SHP77 treated with DMSO at 0.1 percent for 48 hours (cell line): ENCODE measurements at regions not wholly inside any gene's neighbourhood (a gene's known extent, or its start where the extent isn't known, plus 50 kb on each side); places are given as distances from the start of the nearest gene placed in this dataset.

Experiments
- DNase-seq: peaks from one replicate; lab custom pipeline; 2025; lab: John Stamatoyannopoulos, UW

DNA sequence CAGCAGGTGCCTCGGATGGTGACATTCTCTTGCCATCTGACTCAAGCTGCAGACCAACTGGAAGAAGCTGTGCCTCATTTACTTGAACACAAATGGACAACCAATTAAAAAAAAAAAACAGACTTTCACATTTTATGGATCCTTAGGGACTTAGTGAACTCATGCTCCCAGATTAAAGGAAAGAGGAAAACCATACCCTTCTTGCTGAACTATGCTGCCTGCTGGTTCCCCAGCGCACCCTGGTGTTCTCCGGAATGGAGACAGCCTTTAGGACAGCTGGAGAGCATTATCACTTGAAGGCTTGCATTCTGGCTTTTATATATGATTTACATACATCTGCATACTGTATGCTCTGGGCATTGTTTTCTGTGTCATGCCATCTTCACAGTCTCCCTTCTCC lies 370.7 kb downstream of the SLC4A3 start:
- DNase-seq, result no peak

GRCh38 chr2:219998714-219999227 lies 371.3 kb downstream of the SLC4A3 start:
- no peak for DNase-seq

- DNase-seq, result no peak
Measured at GRCh38 chr2:220000080-220000479, 372.6 kb downstream of the SLC4A3 start.

DNA sequence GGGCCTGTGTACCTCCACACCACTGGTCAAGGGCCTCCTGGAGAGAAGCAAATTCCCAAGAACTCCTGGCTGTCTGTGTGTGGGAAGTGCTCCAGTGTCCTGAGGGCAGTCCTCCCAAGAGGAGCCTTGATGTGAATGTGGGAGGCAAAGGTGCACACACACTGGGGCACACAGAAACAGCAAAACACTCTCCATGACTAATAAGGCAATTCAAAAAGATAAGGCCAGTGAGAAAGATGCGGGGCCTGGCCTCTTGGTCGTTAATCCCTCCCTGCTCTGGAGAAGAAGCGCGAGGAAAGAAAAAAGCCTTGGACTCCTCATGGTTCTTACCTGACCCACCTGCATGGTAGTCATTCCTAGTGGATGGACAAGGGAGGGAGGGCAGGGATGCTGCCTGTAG lies 373.2 kb downstream of the SLC4A3 start:
- DNase-seq, result no peak

DNA sequence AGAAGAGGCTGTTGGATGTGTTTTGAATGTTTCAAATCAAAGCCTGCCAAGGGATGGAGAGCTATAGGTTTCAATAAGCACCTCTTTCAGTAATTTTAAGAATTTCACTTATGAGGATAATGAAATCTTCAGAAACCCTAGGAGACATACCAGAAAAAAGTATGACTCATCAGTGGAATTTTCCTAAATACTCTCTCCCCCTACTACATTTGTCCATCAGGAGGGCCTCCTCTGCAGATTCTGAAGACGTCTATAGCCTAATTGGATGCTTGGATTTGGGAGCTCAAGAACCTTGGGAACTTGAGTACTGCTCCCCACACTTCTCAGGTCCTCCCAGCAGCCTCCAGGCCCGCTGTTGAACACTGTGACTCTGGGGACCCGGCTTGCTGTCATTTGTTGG lies 374.3 kb downstream of the SLC4A3 start:
- no peak for DNase-seq

DNA sequence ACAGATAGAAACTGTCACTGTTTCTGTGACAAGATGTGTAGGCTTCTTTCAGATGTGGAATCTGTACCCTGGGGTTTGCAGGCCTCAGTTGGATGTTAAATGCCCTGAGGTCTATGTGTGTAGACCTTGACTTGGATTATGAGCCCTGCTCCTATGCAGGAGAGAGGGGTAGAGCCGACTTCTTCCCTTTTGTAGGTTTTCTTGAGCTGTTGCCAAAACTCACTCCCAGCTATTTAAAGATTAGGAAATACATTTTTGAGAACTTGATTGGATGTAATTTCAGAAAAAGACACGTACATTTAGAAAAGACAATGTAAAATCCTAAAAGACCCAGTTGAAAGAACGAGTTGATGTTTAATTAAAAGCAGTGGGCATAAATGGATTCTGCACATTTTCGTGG lies 374.8 kb downstream of the SLC4A3 start:
- DNase-seq, result no peak

DNA sequence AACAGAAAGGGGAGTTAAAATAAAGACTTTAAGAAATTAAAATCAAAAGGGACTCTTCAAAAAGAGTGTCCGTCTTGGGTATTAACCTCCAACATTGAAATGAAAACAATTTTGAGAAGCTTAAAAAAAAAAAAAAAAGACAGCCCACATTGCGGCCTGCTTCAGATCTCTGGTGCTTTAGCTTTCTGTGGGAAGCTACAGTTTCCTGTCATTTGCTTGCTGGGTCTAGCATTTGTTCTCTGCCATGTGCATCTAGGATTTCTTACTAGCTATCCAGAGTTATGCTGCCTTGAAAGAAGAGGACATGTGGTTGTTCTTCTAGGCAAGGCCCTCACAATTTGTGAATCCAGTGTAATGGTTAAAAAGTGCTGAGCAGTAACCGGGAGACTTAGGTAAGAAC lies 375.3 kb downstream of the SLC4A3 start:
- no peak for DNase-seq

DNA sequence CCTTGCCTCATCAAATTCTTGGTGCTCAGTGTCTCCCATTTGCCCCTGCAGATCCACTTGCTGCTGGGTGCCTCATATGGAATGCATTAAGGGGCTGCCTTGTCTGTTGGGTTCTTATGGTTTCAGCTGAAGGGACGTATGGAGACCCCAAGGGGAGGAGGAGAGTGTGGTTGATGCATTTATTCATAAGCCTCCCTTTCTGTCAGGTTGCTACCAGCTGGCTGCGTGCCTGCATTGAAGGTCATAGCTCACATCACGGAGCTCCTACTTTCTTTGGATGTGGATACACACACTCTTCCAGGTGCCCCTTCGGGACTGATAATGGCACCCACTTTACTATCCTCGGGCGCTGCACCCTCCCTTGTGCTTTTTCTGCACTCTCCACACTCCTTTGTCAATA lies 377.9 kb downstream of the SLC4A3 start:
- no peak for DNase-seq

DNA sequence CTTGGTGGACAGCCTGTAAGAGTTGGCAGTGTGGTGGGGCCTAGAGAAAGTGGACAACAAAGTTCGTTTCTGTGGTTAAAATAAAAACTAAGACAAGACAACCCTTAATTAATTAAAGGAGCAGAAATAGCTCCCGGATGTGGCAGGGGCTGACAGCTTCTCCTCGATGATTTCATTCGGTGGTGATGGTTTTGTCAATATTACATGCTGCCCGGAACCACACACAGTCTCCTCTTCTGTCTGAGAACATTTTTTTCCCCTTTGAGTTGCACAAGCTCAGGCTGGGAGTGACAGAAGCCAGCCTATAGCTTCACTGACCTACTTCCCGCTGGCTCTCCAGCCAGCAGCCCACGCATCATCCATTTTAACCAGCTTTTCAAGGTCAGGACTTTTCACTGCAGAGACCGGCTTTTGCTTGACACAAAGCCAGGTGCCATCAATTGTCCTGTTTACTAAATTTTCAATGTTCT lies 378.8 kb downstream of the SLC4A3 start:
- DNase-seq, result no peak

DNA sequence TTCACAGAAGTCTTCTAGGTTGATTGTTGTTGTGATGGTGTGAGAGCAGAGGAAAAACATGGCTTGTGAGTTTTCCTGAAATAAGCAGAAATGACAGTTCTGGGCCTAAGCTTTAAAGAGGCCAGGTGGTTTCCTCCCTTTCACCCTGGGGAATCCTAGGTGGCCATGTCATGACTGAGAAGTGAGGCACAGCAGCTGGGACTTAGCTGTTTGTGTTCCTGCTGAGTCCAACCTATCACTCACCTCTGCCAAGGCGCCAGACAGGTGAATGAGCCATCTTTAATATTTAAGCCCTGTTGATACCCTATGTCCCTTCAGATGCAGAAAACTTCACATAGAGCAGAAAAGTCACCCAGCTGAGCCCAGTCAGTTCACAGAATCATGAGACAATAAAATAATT lies 384.4 kb downstream of the SLC4A3 start:
- DNase-seq, result no peak

GRCh38 chr2:220014961-220015360 lies 387.5 kb downstream of the SLC4A3 start:
- DNase-seq, result no peak

DNA sequence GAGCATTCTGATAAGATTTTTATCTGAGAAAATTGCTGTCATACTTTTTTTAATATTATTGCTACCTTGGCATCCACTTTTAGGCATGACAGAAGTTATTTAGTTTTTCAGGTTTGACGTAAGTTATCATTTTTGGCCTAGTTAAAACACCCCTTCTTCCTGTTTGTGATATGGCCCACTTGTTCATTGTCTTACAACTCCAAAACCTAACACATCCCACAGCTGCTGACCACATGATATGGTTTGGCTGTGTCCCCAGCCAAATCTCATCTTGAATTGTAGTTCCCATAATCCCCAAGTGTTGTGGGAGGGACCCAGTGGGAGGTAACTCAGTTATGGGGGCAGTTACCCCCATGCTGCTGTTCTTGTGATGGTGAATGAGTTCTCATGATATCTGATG lies 388.1 kb downstream of the SLC4A3 start:
- DNase-seq, result no peak

DNA sequence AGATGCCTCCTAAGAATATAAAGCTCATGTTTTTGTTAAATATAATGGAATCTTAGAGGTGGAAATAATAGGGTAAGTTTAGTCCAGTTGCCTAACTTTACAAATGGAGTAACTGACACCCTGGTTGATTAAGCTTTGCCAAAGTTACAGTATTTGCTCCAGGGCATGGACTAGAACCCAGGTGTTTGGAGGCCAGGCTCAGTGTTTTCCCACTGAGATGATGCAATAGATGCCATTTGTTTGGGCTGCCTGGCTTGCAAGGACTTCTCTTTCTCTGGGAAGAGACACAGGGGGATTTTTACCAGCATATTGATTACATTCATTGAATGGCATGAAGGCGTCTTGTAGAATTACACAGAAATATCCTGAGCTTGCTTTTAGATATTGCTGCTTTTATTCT lies 397.8 kb downstream of the SLC4A3 start:
- DNase-seq, result no peak

DNA sequence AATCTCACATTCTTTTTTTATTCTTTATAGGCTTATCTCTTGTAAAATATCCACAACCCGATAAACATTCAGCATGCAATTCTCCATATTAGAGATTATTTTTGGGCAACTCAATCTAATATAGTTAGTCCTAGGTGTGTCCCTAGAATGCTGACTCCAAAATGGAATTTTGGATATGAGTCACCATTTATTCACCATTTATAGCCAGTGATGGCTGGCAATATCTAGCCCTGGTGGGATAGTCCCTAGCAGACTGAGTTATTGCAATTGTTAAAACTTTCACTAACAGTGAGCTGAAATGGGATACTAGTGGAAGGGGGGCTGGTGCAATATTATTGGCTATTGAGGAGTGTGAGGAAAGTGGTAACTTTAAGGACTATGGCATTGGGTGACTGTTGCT lies 401.6 kb downstream of the SLC4A3 start:
- DNase-seq, result no peak

DNA sequence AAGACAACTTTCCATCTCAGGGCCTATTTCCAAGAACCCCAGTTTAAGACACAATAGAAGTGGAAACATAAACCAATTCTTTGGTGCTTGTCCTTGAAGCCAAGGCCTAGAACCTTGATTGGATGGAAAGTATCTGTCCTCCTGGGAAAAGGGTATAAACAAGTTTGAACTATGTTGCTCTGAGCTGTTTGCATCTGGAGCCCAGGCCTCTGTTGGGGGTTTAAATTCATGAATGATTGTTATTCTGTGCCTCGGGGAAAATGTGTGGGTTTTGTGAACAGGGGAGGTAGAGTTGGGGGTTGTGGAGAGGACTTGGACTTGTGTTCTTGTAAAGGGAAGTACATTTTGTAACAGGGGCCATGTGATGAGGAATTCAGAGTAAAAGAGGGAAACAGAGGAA lies 406.1 kb downstream of the SLC4A3 start:
- DNase-seq, result no peak

DNA sequence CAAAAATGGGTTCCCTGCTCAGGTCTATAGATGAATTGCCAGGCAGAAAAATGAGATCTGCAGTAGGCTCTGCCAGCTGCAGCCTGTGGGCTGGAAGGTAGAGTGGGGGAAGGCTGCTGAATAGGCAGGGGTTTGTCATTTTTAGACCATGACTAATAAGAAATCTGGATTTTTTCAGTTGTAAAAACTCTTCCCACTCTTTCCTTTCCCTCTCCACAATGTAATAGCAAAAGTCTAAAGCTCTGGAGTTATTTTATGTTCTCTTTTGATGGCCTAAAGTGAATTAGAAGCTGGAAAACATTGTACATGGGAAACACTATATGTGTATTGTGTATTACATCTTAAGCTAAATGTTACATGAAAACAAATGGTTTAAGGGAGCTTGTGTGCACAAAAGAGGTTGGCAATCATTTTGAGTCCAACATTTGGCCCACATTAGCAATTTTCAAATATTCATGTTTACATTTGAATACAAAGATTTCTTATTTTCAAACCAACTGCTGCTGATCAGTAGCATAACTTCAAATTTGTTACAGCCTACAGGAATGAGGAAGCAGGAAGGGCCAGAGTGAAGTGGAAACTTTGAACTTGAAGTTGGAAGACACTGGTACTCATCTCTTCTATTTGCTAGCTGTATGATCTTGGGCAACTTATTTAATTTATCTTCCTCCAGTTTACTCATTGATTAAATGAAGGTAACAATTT lies 407.1 kb downstream of the SLC4A3 start:
- no peak for DNase-seq

- DNase-seq, result no peak
Measured at GRCh38 chr2:220036431-220036830, 409.0 kb downstream of the SLC4A3 start.

DNA sequence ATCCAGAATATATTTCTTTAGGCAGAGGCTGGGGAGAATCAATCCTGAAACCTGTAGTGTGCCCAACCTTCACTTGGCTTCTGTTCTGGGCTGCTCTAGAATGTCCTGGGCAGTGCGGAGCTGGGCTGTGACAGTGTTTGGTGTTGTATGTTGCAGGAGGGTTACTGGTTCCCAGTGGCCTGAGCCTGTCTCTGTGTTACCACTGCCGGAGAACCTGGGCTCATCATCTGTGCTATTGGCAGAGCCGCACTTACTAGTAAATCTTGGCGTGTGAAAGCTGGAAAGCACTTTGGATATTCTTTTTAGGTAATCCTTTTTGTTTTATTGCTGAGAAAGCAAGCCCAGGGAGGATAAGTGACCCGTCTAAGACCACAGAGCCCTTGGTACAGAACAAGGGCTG lies 412.9 kb downstream of the SLC4A3 start:
- no peak for DNase-seq

DNA sequence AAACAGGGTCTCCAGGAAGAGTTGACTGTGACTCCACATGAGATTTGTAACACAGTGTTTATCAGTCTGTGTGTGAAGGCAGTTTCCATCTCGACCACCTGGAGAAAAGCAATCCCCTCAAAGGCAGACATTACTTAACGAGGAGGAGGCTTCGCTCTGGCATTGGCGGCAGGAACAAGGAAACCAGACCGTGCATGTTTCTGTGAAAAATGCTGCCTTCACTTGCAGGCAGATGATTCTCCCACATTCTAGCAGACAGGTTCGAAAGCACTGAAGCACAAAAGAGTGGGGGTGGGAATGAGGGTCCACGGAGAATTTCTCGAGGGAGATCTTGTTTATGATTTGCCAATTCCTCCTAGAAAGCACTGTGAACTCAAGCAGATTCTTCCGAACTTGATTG lies 414.0 kb downstream of the SLC4A3 start:
- no peak for DNase-seq

GRCh38 chr2:220043155-220043989 lies 415.9 kb downstream of the SLC4A3 start:
- no peak for DNase-seq

DNA sequence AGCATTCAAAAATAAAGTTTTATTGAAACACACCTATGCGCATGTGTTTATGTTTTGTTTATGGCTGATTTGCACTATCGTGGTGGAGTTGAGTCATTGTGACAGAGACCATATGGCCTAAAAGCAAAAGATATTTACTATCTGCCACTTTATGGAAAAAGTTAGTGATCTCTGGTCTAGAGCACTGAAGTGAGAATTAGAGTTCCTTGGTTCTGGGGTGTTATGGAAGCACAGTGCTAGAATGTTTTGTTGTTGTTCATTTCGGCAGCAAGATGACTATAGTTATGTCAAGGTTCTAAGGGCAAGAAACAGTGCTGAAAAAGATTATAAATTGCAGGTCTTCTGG lies 416.5 kb downstream of the SLC4A3 start:
- DNase-seq, result no peak

- DNase-seq, result no peak
Measured at GRCh38 chr2:220044383-220044782, 417.0 kb downstream of the SLC4A3 start.

DNA sequence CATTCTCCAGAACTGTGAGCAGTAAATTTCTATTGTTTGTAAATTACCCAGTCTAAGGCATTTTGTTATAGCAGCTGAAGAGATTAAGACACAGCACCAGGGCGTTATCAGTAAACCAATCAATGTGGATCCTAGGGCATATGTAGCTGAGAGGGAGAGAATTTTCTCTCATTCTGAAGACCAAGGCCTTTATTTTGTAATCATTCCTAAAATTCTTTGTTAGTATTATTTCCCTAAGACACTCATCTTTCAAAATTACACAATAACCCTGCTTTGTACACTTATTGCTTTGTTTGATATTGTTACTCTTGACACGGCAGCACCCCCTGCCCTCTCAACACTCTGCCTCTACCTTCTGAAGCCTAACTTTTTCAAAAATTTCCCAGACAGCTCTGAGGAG lies 419.1 kb downstream of the SLC4A3 start:
- DNase-seq, result no peak
